CD4-positive, alpha-beta T cell treated with Interleukin-6 at 100 ng/mL for 8 hours (primary cell): ENCODE measurements at regions not wholly inside any gene's neighbourhood (a gene's known extent, or its start where the extent isn't known, plus 50 kb on each side); places are given as distances from the start of the nearest gene placed in this dataset.

Experiments
- DNase-seq: peaks from one replicate; pipeline ENCODE4 v3.0.0-alpha.2; 2020; ENCODE audit warnings: mixed read lengths, low spot score

GRCh38 chr2:181188605-181189004 is 208.2 kb downstream of the UBE2E3 start:
- no peak for DNase-seq

GRCh38 chr2:181189951-181190350 is 209.5 kb downstream of the UBE2E3 start:
- no peak for DNase-seq

GRCh38 chr2:181190711-181191110 is 210.3 kb downstream of the UBE2E3 start:
- no peak for DNase-seq

DNA sequence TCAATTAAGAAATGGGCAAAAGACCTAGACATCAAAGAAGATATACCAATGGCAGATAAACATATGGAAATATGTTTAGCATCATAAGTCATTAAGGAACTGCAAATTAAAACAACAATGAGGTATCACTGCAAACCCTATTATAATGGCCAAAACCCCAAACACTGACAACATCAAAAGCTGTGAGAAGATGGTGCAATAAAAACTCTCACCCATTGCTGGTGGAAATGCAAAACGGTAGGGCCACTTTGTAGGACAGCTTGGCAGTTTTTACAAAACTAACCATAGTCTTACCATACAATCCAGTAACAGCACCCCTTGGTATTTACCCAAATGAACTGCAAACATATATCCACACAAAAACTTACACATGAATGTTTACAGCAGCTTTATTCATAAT is 213.1 kb downstream of the UBE2E3 start:
- DNase-seq = no peak

DNA sequence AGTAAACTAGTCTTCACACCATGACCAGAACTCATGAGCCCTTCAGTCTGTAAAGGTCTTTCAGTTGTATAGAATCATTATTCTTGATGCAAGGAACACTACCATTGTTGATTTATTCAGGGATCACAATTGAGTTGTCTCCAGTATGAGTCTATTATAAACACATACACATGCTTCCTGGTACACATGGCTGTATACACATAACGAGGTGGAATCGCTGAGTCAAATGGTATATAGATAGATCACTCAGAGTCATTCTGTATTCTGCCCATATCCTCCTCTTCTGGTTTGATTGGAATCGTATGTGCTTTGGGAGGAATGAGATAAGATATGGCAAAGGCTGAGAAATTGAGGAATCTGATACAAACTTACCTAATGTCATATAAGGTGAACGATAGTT is 216.0 kb downstream of the UBE2E3 start:
- DNase-seq = no peak

- DNase-seq = no peak
Observed at GRCh38 chr2:181197140-181197760, 216.8 kb downstream of the UBE2E3 start.

- peak; percentile 21 for DNase-seq
Observed at GRCh38 chr2:181198183-181198864, 217.9 kb downstream of the UBE2E3 start.

DNA sequence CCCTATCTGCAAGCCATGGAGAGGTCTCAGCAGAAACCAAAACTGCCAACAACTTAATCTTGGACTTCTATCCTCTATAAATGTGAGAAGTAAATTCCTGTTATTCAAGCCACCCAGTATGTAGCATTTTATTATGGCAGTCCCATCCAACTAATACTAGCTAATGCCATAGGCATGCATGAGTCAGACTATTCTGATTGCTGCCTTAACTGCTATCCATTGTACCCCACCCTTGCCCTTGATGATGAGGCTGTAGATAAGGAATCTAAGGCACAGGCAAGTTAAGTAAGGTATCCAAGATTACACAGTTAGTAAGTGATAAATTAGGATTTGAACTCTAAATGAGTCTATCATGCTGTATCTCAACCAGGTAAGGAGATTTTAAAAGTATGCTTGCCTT is 223.0 kb downstream of the UBE2E3 start:
- DNase-seq = no peak

DNA sequence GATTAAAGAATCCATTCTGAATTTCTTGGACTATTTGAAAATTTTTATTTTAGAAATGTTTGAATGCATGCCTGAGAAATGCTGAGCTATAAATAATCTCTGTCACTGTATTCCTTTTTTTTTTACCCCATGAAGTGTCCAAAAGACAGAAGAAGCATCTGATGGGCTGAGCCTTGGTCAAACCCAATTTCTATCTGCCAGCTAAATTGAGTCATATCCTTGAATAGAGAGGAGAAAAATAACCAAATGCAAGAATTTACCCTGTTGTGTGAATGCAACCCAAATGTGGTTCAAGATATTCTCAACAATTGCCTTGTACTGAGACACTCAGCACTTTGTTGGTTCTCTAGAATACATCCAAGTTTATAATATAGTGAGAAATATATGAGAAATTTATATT is 223.5 kb downstream of the UBE2E3 start:
- DNase-seq = no peak

DNA sequence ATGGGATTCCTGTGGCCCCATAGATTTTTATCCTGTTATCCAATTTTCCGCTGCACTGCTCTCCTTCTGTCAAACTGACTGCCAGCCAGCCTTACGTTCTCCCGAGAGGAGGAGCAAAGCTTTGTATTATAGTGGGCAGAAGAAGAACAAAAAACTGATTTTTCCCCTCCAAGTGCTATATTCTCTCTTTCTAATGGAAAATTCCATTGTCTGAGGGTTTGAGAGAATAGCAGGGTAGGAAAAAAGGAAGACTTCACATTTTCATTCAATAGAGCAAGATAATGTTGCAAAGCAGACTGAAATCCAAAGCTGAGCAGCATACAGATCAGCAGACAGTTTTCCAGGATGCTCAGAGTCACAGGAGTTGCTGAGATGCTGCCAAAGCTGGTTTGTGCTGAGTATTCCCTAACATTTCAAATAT is 238.0 kb downstream of the UBE2E3 start:
- DNase-seq = no peak

GRCh38 chr2:181223234-181223633 is 234.0 kb upstream of the ITGA4 start:
- DNase-seq = peak; percentile 21

- peak; percentile 4 for DNase-seq
Observed at GRCh38 chr2:181224866-181225265, 232.3 kb upstream of the ITGA4 start.

DNA sequence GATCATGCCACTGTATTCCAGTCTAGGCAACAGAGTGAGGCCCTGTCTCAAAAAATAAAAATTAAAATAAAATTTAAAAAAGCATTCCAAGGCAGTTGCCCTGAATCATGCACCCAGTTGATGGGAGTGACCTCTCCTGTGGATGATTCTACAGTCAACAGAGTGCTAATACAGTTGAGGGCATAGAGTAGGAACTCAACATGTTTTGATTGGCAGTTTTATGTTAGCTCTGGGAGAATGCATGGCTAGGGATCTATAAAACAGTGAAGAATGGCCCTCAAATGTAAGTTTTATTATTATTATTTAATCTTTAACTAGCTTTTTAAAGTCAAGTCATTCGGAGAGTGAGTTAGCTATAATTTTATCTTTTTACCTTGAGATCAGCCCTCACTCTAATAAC is 228.5 kb upstream of the ITGA4 start:
- no peak for DNase-seq

GRCh38 chr2:181231151-181231550 is 226.0 kb upstream of the ITGA4 start:
- DNase-seq = no peak

- DNase-seq = no peak
Observed at GRCh38 chr2:181231886-181232621, 225.1 kb upstream of the ITGA4 start.

DNA sequence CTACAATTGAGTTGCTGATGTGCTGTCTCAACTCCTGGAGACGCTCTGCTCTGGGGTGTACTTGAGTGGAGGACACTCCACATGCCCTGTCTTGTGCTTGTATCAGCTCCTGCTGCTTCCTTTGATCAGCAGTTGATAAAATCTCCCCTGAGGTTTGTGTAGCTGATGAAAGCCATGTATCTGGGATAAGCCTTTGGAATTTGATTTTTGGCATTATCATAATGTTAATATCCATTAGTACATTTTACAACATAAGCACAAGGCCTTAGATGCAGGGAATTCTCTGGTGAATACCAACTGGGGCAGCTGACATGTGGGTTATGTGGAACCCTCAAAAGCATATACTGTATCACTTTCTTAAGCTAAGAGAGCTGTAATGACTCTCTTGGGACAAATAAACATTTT is 222.7 kb upstream of the ITGA4 start:
- DNase-seq = no peak

DNA sequence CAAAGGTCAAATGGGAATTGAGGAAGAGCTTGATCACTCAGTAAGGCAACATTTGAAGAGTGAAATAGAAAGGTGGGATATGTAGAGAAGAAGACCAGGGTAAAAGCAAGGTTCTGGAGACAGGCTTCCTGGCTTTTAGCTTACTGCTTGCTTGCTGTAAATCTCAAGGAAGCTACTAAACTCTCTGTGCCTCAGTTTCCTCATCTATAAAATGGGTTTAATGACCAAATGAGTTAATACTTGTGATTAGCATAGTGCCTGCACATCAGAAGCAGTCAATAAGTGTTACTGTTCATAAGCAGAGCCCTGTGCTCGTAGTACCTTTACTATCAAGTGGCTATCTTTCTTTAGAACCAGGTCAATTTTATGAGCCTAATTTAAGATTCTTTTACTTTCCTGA is 222.2 kb upstream of the ITGA4 start:
- DNase-seq = no peak

- no peak for DNase-seq
Observed at GRCh38 chr2:181235683-181236459, 221.3 kb upstream of the ITGA4 start.

GRCh38 chr2:181239201-181239799 is 217.9 kb upstream of the ITGA4 start:
- no peak for DNase-seq

DNA sequence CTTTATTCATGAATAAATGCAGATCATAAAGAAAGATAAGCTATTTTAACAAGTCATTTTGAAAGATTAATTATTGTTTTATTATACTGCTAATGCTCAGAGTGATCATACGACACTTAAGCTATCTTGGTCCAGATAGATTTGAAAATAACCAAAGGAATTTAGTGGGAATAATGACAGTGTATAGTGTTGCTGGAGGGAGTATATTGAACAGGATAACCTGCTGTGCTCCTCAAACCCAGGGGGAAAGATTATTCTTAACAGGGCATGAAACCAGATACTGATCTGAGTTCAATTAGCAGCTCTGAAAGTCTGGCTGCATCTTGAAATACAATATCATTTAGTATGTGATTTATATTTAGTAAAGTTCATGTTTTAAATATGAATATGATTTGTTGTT is 216.3 kb upstream of the ITGA4 start:
- no peak for DNase-seq

DNA sequence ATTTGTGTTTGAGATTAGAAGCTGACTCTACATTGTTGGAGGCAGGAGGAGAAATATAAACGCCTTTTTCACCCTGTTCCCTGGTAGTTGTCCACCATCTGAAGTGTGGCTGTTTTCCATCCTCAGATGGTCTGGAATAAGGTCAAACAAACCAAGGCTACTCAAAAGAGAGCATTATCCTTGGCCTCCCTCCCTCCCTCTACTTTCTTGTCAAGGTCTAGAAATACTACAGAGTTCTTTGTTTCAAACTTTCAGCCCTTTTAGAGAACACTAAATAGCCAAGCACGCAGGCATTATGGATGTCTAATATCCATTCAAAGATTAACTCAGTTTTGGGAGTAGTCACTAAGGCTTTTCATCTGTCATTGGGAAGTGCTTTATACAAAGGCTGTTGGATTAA is 215.8 kb upstream of the ITGA4 start:
- DNase-seq = no peak

DNA sequence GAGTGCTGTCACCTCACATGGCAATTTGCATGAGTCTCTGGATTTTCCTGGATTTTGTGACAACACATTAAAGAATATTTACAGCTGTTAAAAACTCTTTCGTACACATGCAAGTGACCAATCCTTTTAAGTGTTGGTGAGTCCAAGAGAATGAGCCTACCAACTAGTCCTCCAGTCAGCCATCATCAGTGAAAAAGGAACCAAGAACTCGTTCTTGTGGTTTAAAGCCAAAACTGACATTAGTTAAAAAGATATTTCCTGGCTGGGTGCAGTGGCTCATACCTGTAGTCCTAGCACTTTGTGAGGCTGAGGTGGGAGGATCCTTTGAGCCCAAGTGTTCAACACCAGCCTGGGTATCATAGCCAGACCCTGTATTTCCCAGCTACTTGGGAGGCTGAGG is 215.4 kb upstream of the ITGA4 start:
- DNase-seq = no peak
